GM12878 (cell line): ENCODE measurements at regions not wholly inside any gene's neighbourhood (a gene's known extent, or its start where the extent isn't known, plus 50 kb on each side); places are given as distances from the start of the nearest gene placed in this dataset.

Experiments
- ATAC-seq: fragments of 200-7000 bp; cut with Tn5 transposase; 3 replicates; pipeline ENCODE4 v1.9.1; 2020; ENCODE audit warnings: mild to moderate bottlenecking, moderate library complexity
- BruUV-seq: library from RNA; stranded (reverse); fragments of 400-500 nt; replicated peaks from 2 replicates; lab custom pipeline; 2021; lab: Mats Ljungman, UMichigan
- CTCF ChIA-PET: fragments of 300-600 bp; sonication (Branson Sonifier 250); formaldehyde crosslinking; extraction: SDS; loops from one replicate; lab custom pipeline; 2021; ENCODE audit warnings: inconsistent platforms; lab: Yijun Ruan, JAX
- POLR2A ChIA-PET: fragments of 350-600 bp; formaldehyde crosslinking; extraction: SDS; loops from one replicate; lab custom pipeline; 2021; ENCODE audit warnings: inconsistent platforms; lab: Charles Lee
- RAD21 ChIA-PET: fragments of 300-600 bp; sonication (Branson Sonifier 250); formaldehyde crosslinking; loops from one replicate; lab custom pipeline; 2023; ENCODE audit warnings: antibody characterized with exemption; ENCODE audit not compliant: unreplicated experiment; lab: Charles Lee
- SMC1A ChIA-PET: fragments of 300-600 bp; sonication (Branson Sonifier 250); formaldehyde crosslinking; loops from one replicate; lab custom pipeline; 2023; ENCODE audit not compliant: unreplicated experiment, uncharacterized antibody; lab: Charles Lee
- DNase-seq: peaks from one replicate; pipeline ENCODE4 v3.0.0-alpha.2; 2011; ENCODE audit warnings: low read depth, low spot score
- FAIRE-seq: peaks from 3 replicates; lab custom pipeline; 2011; peaks lifted over from hg19 to GRCh38; lab: Jason Lieb, UNC
- H2AFZ ChIP-seq: 2 replicates; pipeline ENCODE4 v1.6.0; 2011; ENCODE audit warnings: low read depth, low read length, control low read depth; ENCODE audit not compliant: control insufficient read depth
- H3K27ac ChIP-seq: 2 replicates; pipeline ENCODE4 v1.5.1; 2011; ENCODE audit warnings: control low read depth; ENCODE audit not compliant: control insufficient read depth, insufficient read depth
- H3K27me3 ChIP-seq, 2 experiments: replicated peaks in 1 of 2; 2 replicates each; pipeline versions ENCODE4 v1.6.0 to v1.6.1; 2011; ENCODE audit warnings: low read length in 1 of 2; ENCODE audit not compliant: control insufficient read depth in 2 of 2, insufficient read depth in 2 of 2
- H3K36me3 ChIP-seq, 2 experiments: 2 replicates each; pipeline ENCODE4 v1.5.1; 2011; ENCODE audit warnings: low read length in 1 of 2; ENCODE audit not compliant: control insufficient read depth in 2 of 2, insufficient read depth in 2 of 2
- H3K4me1 ChIP-seq: 2 replicates; pipeline ENCODE4 v1.6.1; 2011; ENCODE audit warnings: mild to moderate bottlenecking, low read length, moderate library complexity, mixed read lengths; ENCODE audit not compliant: control insufficient read depth, insufficient read depth
- H3K4me2 ChIP-seq: 2 replicates; pipeline ENCODE4 v1.6.0; 2011; ENCODE audit warnings: control low read depth; ENCODE audit not compliant: control insufficient read depth, insufficient read depth
- H3K4me3 ChIP-seq: fragments of 200-600 bp; sonication (generic); 2 replicates; pipeline ENCODE4 v1.5.1; 2016
- H3K79me2 ChIP-seq: 2 replicates; pipeline ENCODE4 v1.6.0; 2011; ENCODE audit warnings: low read length; ENCODE audit not compliant: control insufficient read depth, insufficient read depth
- H3K9ac ChIP-seq: 2 replicates; pipeline ENCODE4 v1.8.0; 2011; ENCODE audit warnings: low read length, control low read depth, mixed read lengths; ENCODE audit not compliant: control insufficient read depth, insufficient read depth
- H3K9me3 ChIP-seq: replicated peaks from 3 replicates; pipeline ENCODE4 v1.5.1; 2011; ENCODE audit warnings: mild to moderate bottlenecking, low read length; ENCODE audit not compliant: control insufficient read depth, insufficient read depth
- H4K20me1 ChIP-seq: 2 replicates; pipeline ENCODE4 v1.6.0; 2011; ENCODE audit not compliant: control insufficient read depth, insufficient read depth
- BHLHE40 ChIP-seq, 2 experiments: fragments of 450-650 bp in 1 of 2; IDR thresholded peaks; 2 replicates each; pipeline ENCODE4 v1.6.1; 2011 to 2017; ENCODE audit warnings: low read depth in 2 of 2, borderline replicate concordance in 1 of 2, improper control_type of control experiment in 1 of 2, low read length in 1 of 2, mild to moderate bottlenecking in 1 of 2
- FOXK2 ChIP-seq: fragments of 450-650 bp; IDR thresholded peaks from 2 replicates; pipeline ENCODE4 v1.6.1; 2017; ENCODE audit warnings: mild to moderate bottlenecking, moderate library complexity
- MEF2B ChIP-seq: fragments of 450-650 bp; IDR thresholded peaks from 2 replicates; pipeline ENCODE4 v1.6.1; 2018; ENCODE audit warnings: mild to moderate bottlenecking, moderate library complexity; ENCODE audit not compliant: partially characterized antibody, poor library complexity, severe bottlenecking
- WGBS: methylation state at CpG from one replicate; pipeline ENCODE4 v1.1.6; 2016; ENCODE audit warnings: low lambda C conversion rate; ENCODE audit not compliant: insufficient replicate concordance, insufficient coverage; ENCODE audit errors: missing lambda C conversion rate; 5-methylcytosine and 5-hydroxymethylcytosine counted together
- in situ Hi-C: fragments of 300-500 bp; cut with MboI; formaldehyde crosslinking; loops from 9 replicates; pipeline ENCODE4 v1.14.3; 2018; ENCODE audit warnings: mixed read lengths
- intact Hi-C: fragments of 100-400 bp; cut with micrococcal nuclease; formaldehyde crosslinking; loops from one replicate; pipeline ENCODE4 v1.14.2; 2022; ENCODE audit not compliant: unreplicated experiment
- TF ChIP-seq, protein P1 (sequence below): fragments of 450-650 bp; IDR thresholded peaks from 2 replicates; pipeline ENCODE4 v1.6.1; 2017; ENCODE audit warnings: mild to moderate bottlenecking, low read depth, inconsistent platforms; ENCODE audit not compliant: poor library complexity, severe bottlenecking
- TF ChIP-seq, protein P2 (sequence below): fragments of 450-650 bp; IDR thresholded peaks from 2 replicates; pipeline ENCODE4 v1.6.1; 2017; ENCODE audit warnings: borderline replicate concordance

DNA sequence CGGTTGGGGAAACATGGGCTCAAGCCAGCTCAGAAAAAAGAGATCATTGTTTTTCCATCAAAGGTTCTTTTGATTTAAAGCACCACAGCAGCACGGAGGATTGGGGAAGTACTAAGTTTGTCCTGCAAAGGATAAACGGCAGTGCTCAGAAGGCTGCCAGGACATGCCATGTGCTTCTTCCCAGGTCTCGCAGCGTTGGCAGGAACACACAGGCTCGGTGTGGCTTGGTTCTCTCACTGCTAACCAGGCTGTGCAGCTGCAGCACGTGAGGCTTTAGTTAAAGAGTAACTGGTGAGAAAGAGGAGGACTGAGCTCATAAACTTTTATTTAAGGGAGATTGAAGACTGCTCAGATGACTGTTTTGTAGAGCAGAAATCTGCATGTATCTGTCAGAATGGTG lies 264.3 kb downstream of the TSN start:
- SMC1A ChIA-PET: no interaction called here
- ATAC-seq (no peak), DNase-seq (no peak), FAIRE-seq (no peak)
- Histone ChIP-seq H3K4me1 (no peaks in the 10 kb centered on the region), H3K27ac (no peak overlapping the region), H3K27me3 (no peaks in the 10 kb centered on the region), H4K20me1 (no peaks in the 10 kb centered on the region), H3K79me2 (no peaks in the 10 kb centered on the region), H3K9ac (no peak overlapping the region), H3K4me3 (no peak overlapping the region), H3K4me2 (no peak overlapping the region), H3K9me3 (no peaks in the 10 kb centered on the region), H2AFZ (no peak overlapping the region), H3K36me3 (no peaks in the 10 kb centered on the region)
- 8% methylated on average over 7 of the region's 7 CpGs for WGBS
- intact Hi-C loops: no loop called here
- CTCF ChIA-PET: interaction anchor here (0.7 kb wide), 1 partner anchor 10 kb away, joined by 4 read pairs; no protein-coding TSS in a partner anchor
- TF ChIP-seq, protein P1, sequence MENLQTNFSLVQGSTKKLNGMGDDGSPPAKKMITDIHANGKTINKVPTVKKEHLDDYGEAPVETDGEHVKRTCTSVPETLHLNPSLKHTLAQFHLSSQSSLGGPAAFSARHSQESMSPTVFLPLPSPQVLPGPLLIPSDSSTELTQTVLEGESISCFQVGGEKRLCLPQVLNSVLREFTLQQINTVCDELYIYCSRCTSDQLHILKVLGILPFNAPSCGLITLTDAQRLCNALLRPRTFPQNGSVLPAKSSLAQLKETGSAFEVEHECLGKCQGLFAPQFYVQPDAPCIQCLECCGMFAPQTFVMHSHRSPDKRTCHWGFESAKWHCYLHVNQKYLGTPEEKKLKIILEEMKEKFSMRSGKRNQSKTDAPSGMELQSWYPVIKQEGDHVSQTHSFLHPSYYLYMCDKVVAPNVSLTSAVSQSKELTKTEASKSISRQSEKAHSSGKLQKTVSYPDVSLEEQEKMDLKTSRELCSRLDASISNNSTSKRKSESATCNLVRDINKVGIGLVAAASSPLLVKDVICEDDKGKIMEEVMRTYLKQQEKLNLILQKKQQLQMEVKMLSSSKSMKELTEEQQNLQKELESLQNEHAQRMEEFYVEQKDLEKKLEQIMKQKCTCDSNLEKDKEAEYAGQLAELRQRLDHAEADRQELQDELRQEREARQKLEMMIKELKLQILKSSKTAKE: no peak
- peak in 1 of 2 experiments; percentile 59; a peak in 1 of 4 replicates for TF ChIP-seq BHLHE40 (IDR thresholded peaks at IDR 0.05; ENCODE audit: borderline replicate concordance in 1 of 2, low read depth in 2 of 2, low read length in 1 of 2)
- TF ChIP-seq MEF2B: no peak
- TF ChIP-seq, protein P2, sequence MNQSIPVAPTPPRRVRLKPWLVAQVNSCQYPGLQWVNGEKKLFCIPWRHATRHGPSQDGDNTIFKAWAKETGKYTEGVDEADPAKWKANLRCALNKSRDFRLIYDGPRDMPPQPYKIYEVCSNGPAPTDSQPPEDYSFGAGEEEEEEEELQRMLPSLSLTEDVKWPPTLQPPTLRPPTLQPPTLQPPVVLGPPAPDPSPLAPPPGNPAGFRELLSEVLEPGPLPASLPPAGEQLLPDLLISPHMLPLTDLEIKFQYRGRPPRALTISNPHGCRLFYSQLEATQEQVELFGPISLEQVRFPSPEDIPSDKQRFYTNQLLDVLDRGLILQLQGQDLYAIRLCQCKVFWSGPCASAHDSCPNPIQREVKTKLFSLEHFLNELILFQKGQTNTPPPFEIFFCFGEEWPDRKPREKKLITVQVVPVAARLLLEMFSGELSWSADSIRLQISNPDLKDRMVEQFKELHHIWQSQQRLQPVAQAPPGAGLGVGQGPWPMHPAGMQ: no peak
- no peak for TF ChIP-seq FOXK2
- RAD21 ChIA-PET: no interaction called here
- in situ Hi-C loops: no loop called here
- POLR2A ChIA-PET: no interaction called here
- no TSS peak for BruUV-seq
